ENCODE measurements at regions not wholly inside any gene's neighbourhood (a gene's known extent, or its start where the extent isn't known, plus 50 kb on each side); places are given as distances from the start of the nearest gene placed in this dataset.

DNA sequence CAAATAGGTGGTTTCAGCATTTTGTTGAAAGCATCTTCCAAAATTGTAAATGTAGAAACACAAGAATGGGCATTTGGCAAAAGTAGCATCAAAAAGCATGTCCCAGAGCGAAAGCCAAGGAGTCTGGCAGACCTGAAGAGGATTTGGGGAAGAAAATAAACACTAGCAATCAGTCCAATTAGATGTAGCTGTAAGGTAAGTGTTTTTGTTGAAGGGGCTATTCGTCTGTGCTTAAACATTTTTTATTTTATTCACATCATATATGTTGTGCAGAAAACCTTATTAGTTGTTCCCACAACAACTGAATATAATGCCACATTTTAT, 954.1 kb upstream of the COX7C start:
- CTCF ChIA-PET (ENCODE audit: partially characterized antibody) = no interaction called here
- no peaks in the 10 kb centered on the region for H4K20me1 ChIP-seq (replicated peaks in 1 of 2; ENCODE audit: control insufficient read depth in 1 of 2, insufficient read depth in 2 of 2, low read length in 2 of 2)

More for the DNA sequence above, 954.1 kb upstream of the COX7C start:
- H3K23me2 ChIP-seq (ENCODE audit: low read depth, low read length) = no peaks in the 10 kb centered on the region
- H2BK12ac ChIP-seq (ENCODE audit: low read depth, low read length) = no peak overlapping the region
- no peak for FAIRE-seq
- no peak overlapping the region for H4K5ac ChIP-seq (ENCODE audit: insufficient read length, low read depth, low read length)
- H3K4ac ChIP-seq (replicated peaks; ENCODE audit: insufficient read length, low read depth, low read length) = no peak overlapping the region
- 97% methylated on average over 2 of the region's 2 CpGs; no CpG with 5 or more reads in 1 of the 2 experiments for WGBS, 2 experiments (ENCODE audit: extremely low coverage in 1 of 2, insufficient coverage in 1 of 2, insufficient read length in 1 of 2, insufficient replicate concordance in 2 of 2, low coverage in 1 of 2, low lambda C conversion rate in 2 of 2, missing lambda C conversion rate in 1 of 2)
- no peak overlapping the region for H3K4me2 ChIP-seq (ENCODE audit: insufficient read depth in 1 of 2, low read depth in 2 of 2, low read length in 2 of 2)
- no peak overlapping the region for H4K8ac ChIP-seq (ENCODE audit: extremely low read depth, insufficient read depth, low read length)
- no peak overlapping the region for H2BK15ac ChIP-seq (ENCODE audit: low read length)
- no peak overlapping the region for H3K14ac ChIP-seq (ENCODE audit: insufficient read length)
- H3K9ac ChIP-seq (replicated peaks in 1 of 4; ENCODE audit: extremely low read depth in 1 of 4, low read depth in 3 of 4, low read length in 3 of 4) = no peak overlapping the region
- no peak overlapping the region for H2BK5ac ChIP-seq (ENCODE audit: low read depth, low read length)
- H3K4me1 ChIP-seq (replicated peaks in 1 of 4; ENCODE audit: control insufficient read depth in 3 of 4, insufficient read depth in 4 of 4, low read length in 3 of 4) = no peaks in the 10 kb centered on the region
- POLR2A ChIA-PET (ENCODE audit: partially characterized antibody) = no interaction called here
- no peak overlapping the region for H3K56ac ChIP-seq (replicated peaks; ENCODE audit: insufficient read length, low read depth, low read length)
- no peak overlapping the region for H2BK20ac ChIP-seq (ENCODE audit: low read length)
- no peaks in the 10 kb centered on the region for H3K27me3 ChIP-seq (replicated peaks in 1 of 4; ENCODE audit: control insufficient read depth in 3 of 4, extremely low read depth in 1 of 4, insufficient read depth in 3 of 4, low read length in 3 of 4)
- no peak overlapping the region for H2BK120ac ChIP-seq (replicated peaks; ENCODE audit: low read depth, low read length)
- H3K79me2 ChIP-seq (ENCODE audit: control insufficient read depth in 1 of 2, insufficient read depth in 2 of 2, low read length in 2 of 2) = no peaks in the 10 kb centered on the region
- H3K36me3 ChIP-seq (ENCODE audit: control insufficient read depth in 2 of 4, insufficient read depth in 4 of 4, low read length in 3 of 4) = no peaks in the 10 kb centered on the region
- H3K9me3 ChIP-seq (ENCODE audit: insufficient read depth in 2 of 2, low read depth in 1 of 2, low read length in 1 of 2) = no peaks in the 10 kb centered on the region
- peak overlapping the region; percentile 85 for H4K91ac ChIP-seq (replicated peaks; ENCODE audit: insufficient read length, low read length)
- peak overlapping the region; percentile 87 for H2AFZ ChIP-seq (ENCODE audit: low read length)
- H3K4me3 ChIP-seq (ENCODE audit: extremely low read depth in 1 of 4, insufficient read depth in 2 of 4, low read depth in 3 of 4, low read length in 4 of 4) = no peak overlapping the region
- H3K79me1 ChIP-seq (ENCODE audit: low read depth, low read length) = no peaks in the 10 kb centered on the region
- H2AK5ac ChIP-seq (ENCODE audit: low read depth, low read length) = no peak overlapping the region
- TF ChIP-seq KDM1A (IDR thresholded peaks at IDR 0.05; ENCODE audit: borderline replicate concordance, low read length) (no peak), SIN3A (conservative IDR thresholded peaks at IDR 0.05 in 1 of 2, IDR thresholded peaks at IDR 0.05 in 1 of 2; ENCODE audit: low read depth in 1 of 2, low read length in 2 of 2) (no peak), JUND (IDR thresholded peaks at IDR 0.05; ENCODE audit: low read length) (no peak), RXRA (IDR thresholded peaks at IDR 0.05; ENCODE audit: insufficient read depth, low read depth, low read length) (no peak), POLR2A (IDR thresholded peaks at IDR 0.05; ENCODE audit: control extremely low read depth in 1 of 2, low read depth in 2 of 2, low read length in 2 of 2) (no peak), GTF2F1 (IDR thresholded peaks at IDR 0.05; ENCODE audit: borderline replicate concordance, low read depth, low read length) (no peak), SP1 (IDR thresholded peaks at IDR 0.05; ENCODE audit: low read depth, low read length) (no peak), SP4 (IDR thresholded peaks at IDR 0.05; ENCODE audit: low read length) (no peak), MAFK (IDR thresholded peaks at IDR 0.05; ENCODE audit: low read depth, low read length) (no peak), HDAC6 (IDR thresholded peaks at IDR 0.05; ENCODE audit: low read depth, low read length) (no peak), CHD1 (IDR thresholded peaks at IDR 0.05; ENCODE audit: low read depth, low read length) (no peak)
- H3K23ac ChIP-seq (ENCODE audit: insufficient read length) = no peak overlapping the region
- no peak for DNase-seq (ENCODE audit: low read depth in 1 of 2, low spot score in 2 of 2)
- H3K27ac ChIP-seq (ENCODE audit: low read depth, low read length) = no peak overlapping the region
- no peak overlapping the region for H3K18ac ChIP-seq (ENCODE audit: extremely low read depth, low read length)

Measured in H1 (cell line).